HCT116 (cell line): ENCODE measurements at regions not wholly inside any gene's neighbourhood (a gene's known extent, or its start where the extent isn't known, plus 50 kb on each side); places are given as distances from the start of the nearest gene placed in this dataset.

Experiments used
- ATAC-seq: fragments of 200-7000 bp; cut with Tn5 transposase; 2 replicates; pipeline ENCODE4 v1.9.1; 2020; ENCODE audit warnings: mild to moderate bottlenecking, moderate library complexity
- BruUV-seq: library from RNA; stranded (reverse); fragments of 400-500 nt; replicated peaks from 2 replicates; lab custom pipeline; 2021; lab: Mats Ljungman, UMichigan
- CTCF ChIA-PET: fragments of 300-600 bp; sonication (Branson Sonifier 250); formaldehyde crosslinking; loops from one replicate; lab custom pipeline; 2021; ENCODE audit warnings: antibody characterized with exemption; lab: Charles Lee
- POLR2A ChIA-PET: fragments of 300-600, 350-600 bp; sonication (Branson Sonifier 250); formaldehyde crosslinking; loops from one replicate; lab custom pipeline; 2021; ENCODE audit warnings: antibody characterized with exemption; lab: Charles Lee
- RAD21 ChIA-PET, 2 experiments: fragments of 300-600 bp; sonication (Branson Sonifier 250); formaldehyde crosslinking; loops; one replicate each; lab custom pipeline; 2023; ENCODE audit warnings: low total read pairs in 2 of 2; ENCODE audit not compliant: uncharacterized antibody in 2 of 2, unreplicated experiment in 2 of 2, low non-redundant PET in 1 of 2; lab: Charles Lee
- DNase-seq: peaks from one replicate; pipeline ENCODE4 v3.0.0-alpha.2; 2010; ENCODE audit warnings: low read depth, low spot score
- H2AFZ ChIP-seq: fragments of 200-600 bp; shearing (Covaris generic), sonication (generic); 2 replicates; pipeline ENCODE4 v1.6.1; 2017; ENCODE audit warnings: low read depth, mixed run types, mixed read lengths, antibody characterized with exemption, low read length; ENCODE audit not compliant: poor library complexity, severe bottlenecking
- H3K27ac ChIP-seq: 2 replicates; pipeline ENCODE4 v1.5.1; 2012; ENCODE audit warnings: low read depth, low read length
- H3K27me3 ChIP-seq: fragments of 200-600 bp; sonication (generic); 2 replicates; pipeline ENCODE4 v1.6.1; 2016; ENCODE audit warnings: mixed run types, low read length, mixed read lengths; ENCODE audit not compliant: insufficient read depth
- H3K36me3 ChIP-seq, 2 experiments: fragments of 200-500 bp in 1 of 2; fragments of 200-600 bp in 1 of 2; sonication (Bioruptor generic) in 1 of 2; sonication (generic) in 1 of 2; 2 replicates each; pipeline versions ENCODE4 v1.5.1 to v1.6.1; 2014 to 2016; ENCODE audit warnings: low read length in 2 of 2, inconsistent platforms in 1 of 2, mixed read lengths in 1 of 2, mixed run types in 1 of 2; ENCODE audit not compliant: insufficient read depth in 2 of 2, control insufficient read depth in 1 of 2
- H3K4me1 ChIP-seq, 2 experiments: fragments of 200-600 bp in 1 of 2; sonication (generic) in 1 of 2; 2 replicates each; pipeline versions ENCODE4 v1.5.1 to v1.6.1; 2012 to 2017; ENCODE audit warnings: low read length in 2 of 2, inconsistent platforms in 1 of 2, mild to moderate bottlenecking in 1 of 2, mixed read lengths in 1 of 2, mixed run types in 1 of 2, moderate library complexity in 1 of 2; ENCODE audit not compliant: insufficient read depth in 2 of 2, control insufficient read depth in 1 of 2
- H3K4me2 ChIP-seq: fragments of 200-600 bp; sonication (generic); 2 replicates; pipeline ENCODE4 v1.6.1; 2017; ENCODE audit warnings: mixed run types, low read length, mixed read lengths
- H3K4me3 ChIP-seq, 2 experiments: fragments of 200-600 bp in 1 of 2; sonication (generic) in 1 of 2; replicated peaks in 1 of 2; 2 replicates each; pipeline ENCODE4 v1.5.1; 2011 to 2016; ENCODE audit warnings: low read length in 2 of 2, control low read depth in 1 of 2, low read depth in 1 of 2, mild to moderate bottlenecking in 1 of 2, mixed read lengths in 1 of 2, mixed run types in 1 of 2
- H3K79me2 ChIP-seq: fragments of 200-600 bp; sonication (generic); 2 replicates; pipeline ENCODE4 v1.6.1; 2017; ENCODE audit warnings: mild to moderate bottlenecking, mixed run types, low read length, moderate library complexity, mixed read lengths; ENCODE audit not compliant: insufficient read depth
- H3K9ac ChIP-seq: fragments of 200-600 bp; sonication (generic); 2 replicates; pipeline ENCODE4 v1.6.1; 2016; ENCODE audit warnings: low read length, mixed read lengths
- H3K9me2 ChIP-seq: fragments of 200-600 bp; sonication (generic), shearing (Covaris generic); 2 replicates; pipeline ENCODE4 v1.6.1; 2017; ENCODE audit warnings: mixed run types, mild to moderate bottlenecking, moderate library complexity; ENCODE audit not compliant: insufficient read depth
- H3K9me3 ChIP-seq, 2 experiments: fragments of 200-500 bp in 1 of 2; fragments of 200-600 bp in 1 of 2; sonication (Bioruptor generic) in 1 of 2; sonication (generic) in 1 of 2; 2 replicates each; pipeline ENCODE4 v1.6.1; 2014 to 2017; ENCODE audit warnings: low read length in 2 of 2, mixed read lengths in 2 of 2, inconsistent platforms in 1 of 2, low read depth in 1 of 2, mild to moderate bottlenecking in 1 of 2, mixed run types in 1 of 2, moderate library complexity in 1 of 2; ENCODE audit not compliant: control insufficient read depth in 1 of 2, insufficient read depth in 1 of 2
- H4K20me1 ChIP-seq: fragments of 200-600 bp; sonication (generic), shearing (Covaris generic); 2 replicates; pipeline ENCODE4 v1.6.1; 2017; ENCODE audit warnings: mixed run types, mild to moderate bottlenecking, moderate library complexity; ENCODE audit not compliant: insufficient read depth
- ATF3 ChIP-seq: IDR thresholded peaks from 2 replicates; pipeline ENCODE4 v1.6.1; 2012
- CTCF ChIP-seq, 3 experiments: fragments of 200-600 bp in 1 of 3; sonication (generic) in 1 of 3; IDR thresholded peaks in 2 of 3; conservative IDR thresholded peaks in 1 of 3; 2 replicates each; pipeline ENCODE4 v1.5.1; 2012 to 2017; ENCODE audit warnings: low read depth in 2 of 3, low read length in 2 of 3, antibody characterized with exemption in 1 of 3, borderline replicate concordance in 1 of 3, control low read depth in 1 of 3, mild to moderate bottlenecking in 1 of 3, mixed read lengths in 1 of 3, mixed run types in 1 of 3, moderate library complexity in 1 of 3; ENCODE audit not compliant: insufficient read depth in 1 of 3
- FOSL1 ChIP-seq: IDR thresholded peaks from 2 replicates; pipeline ENCODE4 v1.6.1; 2012; ENCODE audit warnings: low read depth
- JUND ChIP-seq: IDR thresholded peaks from 2 replicates; pipeline ENCODE4 v1.6.1; 2012
- POLR2AphosphoS5 ChIP-seq: IDR thresholded peaks from 2 replicates; pipeline ENCODE4 v1.6.1; 2011; ENCODE audit warnings: mild to moderate bottlenecking, low read depth, low read length, moderate library complexity
- REST ChIP-seq: IDR thresholded peaks from 2 replicates; pipeline ENCODE4 v1.6.1; 2012; ENCODE audit warnings: low read depth
- TCF7L2 ChIP-seq: IDR thresholded peaks from 2 replicates; pipeline ENCODE4 v1.7.0; 2011; ENCODE audit warnings: borderline replicate concordance, inconsistent platforms; ENCODE audit not compliant: insufficient read depth, insufficient read length; ENCODE audit errors: extremely low read depth
- intact Hi-C: fragments of 100-400 bp; cut with micrococcal nuclease; formaldehyde crosslinking; loops from 2 replicates; pipeline ENCODE4 v1.10.0; 2022

DNA sequence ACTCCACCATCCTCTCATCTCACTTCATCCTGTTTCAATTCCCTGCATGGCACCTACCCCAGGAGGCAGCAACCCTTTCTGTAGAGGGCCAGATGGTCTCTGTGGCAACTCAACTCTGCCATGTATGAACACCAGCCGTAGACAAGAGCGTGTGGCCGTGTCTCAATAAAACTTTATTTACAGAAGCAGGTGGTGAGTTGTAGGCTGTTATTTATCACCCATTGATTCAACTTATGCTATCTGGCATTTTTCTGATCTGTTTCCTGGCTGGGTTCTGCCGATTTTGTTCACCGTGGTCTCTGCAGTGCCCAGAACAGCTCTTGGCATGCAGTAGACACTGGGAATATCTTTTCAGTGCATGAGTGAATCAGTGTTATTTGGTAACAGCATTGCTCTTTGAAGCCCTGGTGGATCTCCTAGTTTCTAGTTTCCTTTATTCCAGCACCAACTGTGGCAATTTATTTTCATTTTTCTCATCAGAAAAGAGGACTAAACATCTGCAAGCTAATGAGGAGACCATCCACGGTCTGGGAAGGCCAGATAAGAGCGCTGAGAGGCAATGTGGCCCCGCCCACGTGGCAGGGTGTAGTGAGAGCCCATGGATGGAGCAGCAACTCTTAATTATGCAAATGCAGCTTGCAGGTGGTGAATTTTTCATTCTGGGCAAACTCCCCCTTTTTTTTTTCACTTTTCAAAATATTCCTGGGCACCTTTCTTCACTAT, 77.9 kb downstream of the CTSL start:
- Histone ChIP-seq H3K4me2 (no peak overlapping the region), H3K9me3 (no peaks in the 10 kb centered on the region), H2AFZ (no peak overlapping the region), H3K9me2 (no peaks in the 10 kb centered on the region), H3K4me3 (no peak overlapping the region), H3K9ac (no peak overlapping the region), H3K36me3 (no peaks in the 10 kb centered on the region), H3K27me3 (no peaks in the 10 kb centered on the region)
- DNase-seq (no peak), ATAC-seq (no peak)
- intact Hi-C loops, result no loop called here
- RAD21 ChIA-PET, result no interaction called here
- BruUV-seq, result no TSS peak
- POLR2A ChIA-PET, result no interaction called here
- TF ChIP-seq REST (no peak), TCF7L2 (no peak), ATF3 (no peak), FOSL1 (no peak), POLR2AphosphoS5 (no peak), JUND (no peak), CTCF (IDR thresholded peaks at IDR 0.05 in 2 of 3, conservative IDR thresholded peaks at IDR 0.05 in 1 of 3; ENCODE audit: borderline replicate concordance in 1 of 3, insufficient read depth in 1 of 3, low read depth in 2 of 3, low read length in 2 of 3) (no peak)
- TF ChIP-seq, all 23 proteins: peak for 0
- H3K27ac ChIP-seq, result no peak overlapping the region
- H4K20me1 ChIP-seq, result no peaks in the 10 kb centered on the region
- H3K79me2 ChIP-seq, result no peaks in the 10 kb centered on the region
- no peaks in the 10 kb centered on the region for H3K4me1 ChIP-seq
- CTCF ChIA-PET, result no interaction called here
